ENCODE measurements at regions not wholly inside any gene's neighbourhood (a gene's known extent, or its start where the extent isn't known, plus 50 kb on each side); places are given as distances from the start of the nearest gene placed in this dataset.

GRCh38 chr17:52283872-52284271, 125.4 kb upstream of the CA10 start (continued):
- TF ChIP-seq, protein P1, sequence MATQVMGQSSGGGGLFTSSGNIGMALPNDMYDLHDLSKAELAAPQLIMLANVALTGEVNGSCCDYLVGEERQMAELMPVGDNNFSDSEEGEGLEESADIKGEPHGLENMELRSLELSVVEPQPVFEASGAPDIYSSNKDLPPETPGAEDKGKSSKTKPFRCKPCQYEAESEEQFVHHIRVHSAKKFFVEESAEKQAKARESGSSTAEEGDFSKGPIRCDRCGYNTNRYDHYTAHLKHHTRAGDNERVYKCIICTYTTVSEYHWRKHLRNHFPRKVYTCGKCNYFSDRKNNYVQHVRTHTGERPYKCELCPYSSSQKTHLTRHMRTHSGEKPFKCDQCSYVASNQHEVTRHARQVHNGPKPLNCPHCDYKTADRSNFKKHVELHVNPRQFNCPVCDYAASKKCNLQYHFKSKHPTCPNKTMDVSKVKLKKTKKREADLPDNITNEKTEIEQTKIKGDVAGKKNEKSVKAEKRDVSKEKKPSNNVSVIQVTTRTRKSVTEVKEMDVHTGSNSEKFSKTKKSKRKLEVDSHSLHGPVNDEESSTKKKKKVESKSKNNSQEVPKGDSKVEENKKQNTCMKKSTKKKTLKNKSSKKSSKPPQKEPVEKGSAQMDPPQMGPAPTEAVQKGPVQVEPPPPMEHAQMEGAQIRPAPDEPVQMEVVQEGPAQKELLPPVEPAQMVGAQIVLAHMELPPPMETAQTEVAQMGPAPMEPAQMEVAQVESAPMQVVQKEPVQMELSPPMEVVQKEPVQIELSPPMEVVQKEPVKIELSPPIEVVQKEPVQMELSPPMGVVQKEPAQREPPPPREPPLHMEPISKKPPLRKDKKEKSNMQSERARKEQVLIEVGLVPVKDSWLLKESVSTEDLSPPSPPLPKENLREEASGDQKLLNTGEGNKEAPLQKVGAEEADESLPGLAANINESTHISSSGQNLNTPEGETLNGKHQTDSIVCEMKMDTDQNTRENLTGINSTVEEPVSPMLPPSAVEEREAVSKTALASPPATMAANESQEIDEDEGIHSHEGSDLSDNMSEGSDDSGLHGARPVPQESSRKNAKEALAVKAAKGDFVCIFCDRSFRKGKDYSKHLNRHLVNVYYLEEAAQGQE (IDR thresholded peaks at IDR 0.05), result no peak
- TF ChIP-seq POLR2A (IDR thresholded peaks at IDR 0.05; ENCODE audit: low read length) (no peak), HOXB5 (CRISPR knock-in tag; IDR thresholded peaks at IDR 0.05) (no peak)

DNA sequence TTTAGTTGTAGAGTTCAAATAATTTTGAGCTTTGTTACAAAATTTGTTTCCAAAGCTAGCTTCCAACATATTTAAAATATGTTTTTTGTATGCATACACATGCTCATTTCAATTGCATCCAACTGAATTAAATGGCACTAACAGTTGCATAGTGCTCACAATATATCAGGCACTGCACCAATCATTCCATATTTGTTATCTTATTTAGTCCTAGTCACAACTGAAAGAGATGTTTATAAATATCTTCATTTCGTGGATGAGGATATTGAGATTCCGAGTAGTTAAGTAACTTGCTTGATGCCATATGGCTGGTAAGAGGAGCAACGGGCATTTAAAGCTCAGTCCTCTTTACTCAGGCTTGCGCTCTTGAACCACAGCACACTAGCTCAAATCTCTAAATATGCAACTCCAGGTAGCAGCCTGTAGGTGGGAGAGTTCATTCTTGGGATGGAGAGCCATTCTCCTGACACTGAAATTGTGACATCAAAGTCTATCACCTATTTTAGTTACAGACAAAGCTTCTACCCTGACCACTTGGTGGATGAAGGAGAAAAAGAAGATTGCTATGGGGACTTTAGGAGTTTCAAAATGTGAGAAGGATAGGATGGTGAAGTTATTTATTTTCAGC, 118.0 kb upstream of the CA10 start:
- ATAC-seq (no peak), DNase-seq (ENCODE audit: low read depth in 1 of 2, low spot score in 1 of 2) (no peak), FAIRE-seq (no peak)
- TF ChIP-seq FOXS1 (CRISPR knock-in tag; IDR thresholded peaks at IDR 0.05) (no peak), EHF (CRISPR knock-in tag; IDR thresholded peaks at IDR 0.05) (no peak), NFE2L2 (conservative IDR thresholded peaks at IDR 0.05; ENCODE audit: low read length) (no peak), NR3C1 (IDR thresholded peaks at IDR 0.05) (no peak), MAFK (IDR thresholded peaks at IDR 0.05; ENCODE audit: partially characterized antibody) (no peak), CHD2 (IDR thresholded peaks at IDR 0.05; ENCODE audit: low read length, partially characterized antibody) (no peak), RNF2 (IDR thresholded peaks at IDR 0.05; ENCODE audit: borderline replicate concordance, low read depth) (no peak), HOXB13 (CRISPR knock-in tag; IDR thresholded peaks at IDR 0.05; ENCODE audit: low read depth) (no peak), ZNF302 (CRISPR knock-in tag; IDR thresholded peaks at IDR 0.05) (no peak), RFX5 (IDR thresholded peaks at IDR 0.05) (no peak), E2F6 (IDR thresholded peaks at IDR 0.05; ENCODE audit: borderline replicate concordance, low read depth) (no peak), KDM5A (IDR thresholded peaks at IDR 0.05) (no peak), EP300 (IDR thresholded peaks at IDR 0.05) (no peak), KDM1A (IDR thresholded peaks at IDR 0.05; ENCODE audit: low read depth) (no peak), TP53 (CRISPR knock-in tag; IDR thresholded peaks at IDR 0.05) (no peak)
- TF ChIP-seq, protein P2, sequence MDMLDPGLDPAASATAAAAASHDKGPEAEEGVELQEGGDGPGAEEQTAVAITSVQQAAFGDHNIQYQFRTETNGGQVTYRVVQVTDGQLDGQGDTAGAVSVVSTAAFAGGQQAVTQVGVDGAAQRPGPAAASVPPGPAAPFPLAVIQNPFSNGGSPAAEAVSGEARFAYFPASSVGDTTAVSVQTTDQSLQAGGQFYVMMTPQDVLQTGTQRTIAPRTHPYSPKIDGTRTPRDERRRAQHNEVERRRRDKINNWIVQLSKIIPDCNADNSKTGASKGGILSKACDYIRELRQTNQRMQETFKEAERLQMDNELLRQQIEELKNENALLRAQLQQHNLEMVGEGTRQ (IDR thresholded peaks at IDR 0.05), result no peak
- Histone ChIP-seq H3K27ac (no peak overlapping the region), H3K4me2 (no peak overlapping the region), H3K4me1 (no peaks in the 10 kb centered on the region), H3K9me3 (no peaks in the 10 kb centered on the region), H3K4me3 (no peak overlapping the region)
- POLR2A ChIA-PET, result no interaction called here
- CTCF ChIA-PET, result no interaction called here
- WGBS (ENCODE audit: missing lambda C conversion rate), result 7% methylated on average over 4 of the region's 4 CpGs

DNA sequence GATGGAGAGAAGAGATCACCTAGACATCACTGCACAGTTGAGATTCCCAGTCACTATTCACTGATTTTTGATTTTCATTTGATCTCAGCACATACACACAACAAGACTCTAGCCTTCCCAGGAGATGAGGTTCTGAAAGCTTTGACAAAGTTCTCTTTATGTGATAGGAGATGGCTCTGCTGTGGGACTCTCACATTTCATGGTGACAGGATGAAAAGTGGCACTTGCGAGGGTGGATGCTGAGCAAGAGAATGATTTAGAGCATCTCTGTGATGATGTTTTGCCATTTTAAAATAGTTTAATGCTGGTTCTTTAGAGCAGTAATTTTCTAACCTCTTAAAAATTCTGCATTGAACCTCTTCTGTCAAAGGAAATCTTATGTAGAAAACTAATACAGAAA, 113.3 kb upstream of the CA10 start:
- ChIA-PET CTCF (no interaction called here), POLR2A (no interaction called here)
- TF ChIP-seq ZC3H11A (IDR thresholded peaks at IDR 0.05) (no peak), RARB (CRISPR knock-in tag; IDR thresholded peaks at IDR 0.05) (no peak), RCOR1 (IDR thresholded peaks at IDR 0.05; ENCODE audit: low read depth, low read length) (no peak), CBX8 (IDR thresholded peaks at IDR 0.05) (no peak), SMC3 (IDR thresholded peaks at IDR 0.05) (no peak), RFX5 (IDR thresholded peaks at IDR 0.05) (no peak)
- WGBS (ENCODE audit: missing lambda C conversion rate), result 0% methylated on average over 1 of the region's 1 CpG
- ATAC-seq (no peak), DNase-seq (ENCODE audit: low read depth in 1 of 2, low spot score in 1 of 2) (no peak), FAIRE-seq (no peak)
- Histone ChIP-seq H3K27ac (no peak overlapping the region), H3K4me2 (no peak overlapping the region), H3K9me3 (no peaks in the 10 kb centered on the region), H3K4me1 (no peaks in the 10 kb centered on the region), H3K4me3 (no peak overlapping the region)

All from A549 (cell line).